ENCODE measurements at regions not wholly inside any gene's neighbourhood (a gene's known extent, or its start where the extent isn't known, plus 50 kb on each side); places are given as distances from the start of the nearest gene placed in this dataset.
"Not testable (repeated sequence)": the region's sequence is repeated elsewhere in the genome, so short reads cannot be mapped to it uniquely, and the experiment has no call there.

- 48 to 98% (median 93%) methylated on average over 2 of the region's 2 CpGs for WGBS, 3 donors
- no peak overlapping the region for H3K27ac ChIP-seq (ENCODE audit: low read depth, low read length)
These were observed 64.6 kb downstream of the GADD45G start for GRCh38 chr9:89669361-89669842.

- no peak overlapping the region for H3K27ac ChIP-seq (ENCODE audit: low read depth, low read length)
- 58 to 95% (median 88%) methylated on average over 5 of the region's 5 CpGs for WGBS, 3 donors
These were observed 65.3 kb downstream of the GADD45G start for GRCh38 chr9:89670114-89670513.

GRCh38 chr9:89670801-89671434 is 66.1 kb downstream of the GADD45G start:
- no peak overlapping the region for H3K27ac ChIP-seq (ENCODE audit: low read depth, low read length)
- 34 to 88% (median 81%) methylated on average over 6 of the region's 6 CpGs for WGBS, 3 donors

- 76 to 86% (median 81%) methylated on average over 4 of the region's 4 CpGs for WGBS, 3 donors
- no peak overlapping the region for H3K27ac ChIP-seq (ENCODE audit: low read depth, low read length)
These were observed 69.8 kb downstream of the GADD45G start for GRCh38 chr9:89674667-89675057.

- no peak overlapping the region for H3K27ac ChIP-seq (ENCODE audit: low read depth, low read length)
- WGBS, 3 donors = 52 to 68% (median 55%) methylated on average over 15 of the region's 15 CpGs
These were observed 70.4 kb downstream of the GADD45G start for GRCh38 chr9:89675058-89675742.

- no peak overlapping the region for H3K27ac ChIP-seq (ENCODE audit: low read depth, low read length)
- WGBS, 3 donors = 19 to 91% (median 86%) methylated on average over 22 of the region's 22 CpGs
These were observed 71.5 kb downstream of the GADD45G start for GRCh38 chr9:89676281-89676680.

GRCh38 chr9:89677702-89678395 is 73.0 kb downstream of the GADD45G start:
- 42 to 65% (median 55%) methylated on average over 12 of the region's 12 CpGs for WGBS, 3 donors
- no peak overlapping the region for H3K27ac ChIP-seq (ENCODE audit: low read depth, low read length)

- no peak overlapping the region for H3K27ac ChIP-seq (ENCODE audit: low read depth, low read length)
- WGBS, 3 donors = 60 to 89% (median 79%) methylated on average over 10 of the region's 10 CpGs
These were observed 73.7 kb downstream of the GADD45G start for GRCh38 chr9:89678396-89679015.

- no peak overlapping the region for H3K27ac ChIP-seq (ENCODE audit: low read depth, low read length)
- WGBS, 3 donors = 82 to 89% (median 86%) methylated on average over 9 of the region's 9 CpGs
These were observed 74.2 kb downstream of the GADD45G start for GRCh38 chr9:89679016-89679415.

GRCh38 chr9:89679581-89679980 is 74.8 kb downstream of the GADD45G start:
- H3K27ac ChIP-seq (ENCODE audit: low read depth, low read length) = no peak overlapping the region
- 80 to 87% (median 85%) methylated on average over 3 of the region's 3 CpGs for WGBS, 3 donors

GRCh38 chr9:89680547-89681467 is 76.0 kb downstream of the GADD45G start:
- WGBS, 3 donors = 94 to 96% (median 95%) methylated on average over 27 to 35 of the region's 42 CpGs
- H3K27ac ChIP-seq (ENCODE audit: low read depth, low read length) = no peak overlapping the region

- not testable (repeated sequence) for H3K27ac ChIP-seq (ENCODE audit: low read depth, low read length)
- WGBS, 3 donors = 94 to 96% (median 95%) methylated on average over 5 to 11 of the region's 17 CpGs
These were observed 76.7 kb downstream of the GADD45G start for GRCh38 chr9:89681468-89681859.

- H3K27ac ChIP-seq (ENCODE audit: low read depth, low read length) = no peak overlapping the region
- 94 to 98% (median 96%) methylated on average over 6 of the region's 6 CpGs for WGBS, 3 donors
These were observed 78.8 kb downstream of the GADD45G start for GRCh38 chr9:89683626-89684025.

GRCh38 chr9:89684218-89684617 is 79.4 kb downstream of the GADD45G start:
- 74 to 92% (median 89%) methylated on average over 4 of the region's 4 CpGs for WGBS, 3 donors
- no peak overlapping the region for H3K27ac ChIP-seq (ENCODE audit: low read depth, low read length)

- no peak overlapping the region for H3K27ac ChIP-seq (ENCODE audit: low read depth, low read length)
- 39 to 85% (median 80%) methylated on average over 18 of the region's 18 CpGs for WGBS, 3 donors
These were observed 80.3 kb downstream of the GADD45G start for GRCh38 chr9:89684912-89685636.

GRCh38 chr9:89685698-89686097 is 80.9 kb downstream of the GADD45G start:
- no peak overlapping the region for H3K27ac ChIP-seq (ENCODE audit: low read depth, low read length)
- 73 to 97% (median 96%) methylated on average over 9 of the region's 9 CpGs for WGBS, 3 donors

- no peak overlapping the region for H3K27ac ChIP-seq (ENCODE audit: low read depth, low read length)
These were observed 81.3 kb downstream of the GADD45G start for GRCh38 chr9:89686126-89686525.

More at GRCh38 chr9:89686126-89686525, 81.3 kb downstream of the GADD45G start:
- WGBS, 3 donors = 33 to 73% (median 70%) methylated on average over 5 of the region's 5 CpGs
